ENCODE measurements at regions not wholly inside any gene's neighbourhood (a gene's known extent, or its start where the extent isn't known, plus 50 kb on each side); places are given as distances from the start of the nearest gene placed in this dataset.

DNA sequence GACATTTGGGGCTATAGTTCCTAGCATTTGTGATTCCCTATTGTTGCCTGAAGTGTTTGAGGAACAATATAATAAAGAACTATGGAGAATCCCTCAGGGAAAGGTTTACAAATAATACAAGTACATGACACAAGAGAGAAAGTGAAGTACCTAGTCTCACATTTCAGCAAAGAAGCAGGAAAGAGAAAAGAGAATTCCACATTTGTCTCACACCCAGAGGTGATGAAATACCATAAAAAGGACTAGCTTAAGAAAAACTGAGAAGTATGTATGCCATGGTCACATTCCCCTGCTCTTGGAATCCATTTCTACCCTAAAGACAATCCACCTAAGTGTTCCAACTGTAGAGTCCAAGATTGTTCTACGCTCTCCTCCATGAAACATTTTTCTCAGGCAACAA is 79.0 kb upstream of the TARS1 start:
- DNase-seq (ENCODE audit: low read depth): no peak

DNA sequence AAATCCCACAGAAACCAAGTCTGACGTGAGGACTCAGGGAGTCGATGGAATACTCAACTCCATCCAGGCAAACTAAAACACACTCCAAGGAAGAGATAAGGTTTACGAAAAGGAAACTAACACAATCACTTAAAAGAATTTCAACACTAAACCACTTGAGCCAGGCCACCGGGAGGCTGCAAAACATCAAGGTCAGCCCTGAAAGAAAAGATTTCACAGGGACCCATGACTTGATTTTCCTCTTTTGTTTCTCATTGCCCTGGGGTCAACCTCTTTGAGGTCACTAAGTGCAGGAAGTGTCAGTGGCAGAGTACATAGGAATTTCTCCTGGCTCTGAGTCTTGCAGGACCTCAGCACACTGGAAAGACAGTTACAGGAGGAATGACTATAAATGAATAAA is 77.8 kb upstream of the TARS1 start:
- DNase-seq (ENCODE audit: low read depth): no peak

DNA sequence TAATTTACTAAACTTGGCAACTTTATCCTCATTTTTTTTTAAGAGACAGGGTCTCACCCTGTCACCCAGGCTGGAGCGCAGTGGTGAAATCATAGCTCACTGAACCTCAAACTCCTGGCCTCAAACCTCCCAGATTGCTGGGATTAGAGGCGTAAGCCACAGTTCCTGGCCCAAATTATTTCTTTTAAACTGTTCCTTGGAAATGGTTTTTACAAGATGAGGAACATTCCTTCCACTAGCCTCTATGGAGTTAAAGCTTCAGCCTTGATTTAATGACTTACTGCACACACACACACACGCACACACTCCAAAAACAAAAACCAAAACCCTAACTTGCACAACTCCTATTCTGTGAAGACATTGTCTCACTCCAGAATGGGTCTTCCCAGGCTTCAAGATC is 77.2 kb upstream of the TARS1 start:
- no peak for DNase-seq (ENCODE audit: low read depth)

DNA sequence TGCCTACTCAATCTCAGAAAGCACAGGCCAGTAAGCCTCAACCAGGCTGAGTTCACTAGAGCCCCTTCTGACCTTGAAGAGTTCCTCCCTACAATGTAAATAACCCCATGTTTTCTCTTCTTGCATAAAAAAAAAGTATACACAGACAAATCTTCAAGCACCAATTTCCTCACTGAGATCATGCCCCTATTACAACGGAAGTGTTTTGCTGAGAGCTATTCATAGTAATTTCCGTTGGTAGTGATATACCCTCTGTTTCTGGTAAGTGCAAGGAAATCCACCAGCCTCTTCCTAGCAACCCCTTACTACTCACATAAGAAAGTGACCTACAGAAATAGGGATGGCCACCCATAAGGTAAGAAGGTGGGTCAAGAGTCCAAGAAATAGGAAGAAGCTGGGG is 76.4 kb upstream of the TARS1 start:
- DNase-seq (ENCODE audit: low read depth): no peak

DNA sequence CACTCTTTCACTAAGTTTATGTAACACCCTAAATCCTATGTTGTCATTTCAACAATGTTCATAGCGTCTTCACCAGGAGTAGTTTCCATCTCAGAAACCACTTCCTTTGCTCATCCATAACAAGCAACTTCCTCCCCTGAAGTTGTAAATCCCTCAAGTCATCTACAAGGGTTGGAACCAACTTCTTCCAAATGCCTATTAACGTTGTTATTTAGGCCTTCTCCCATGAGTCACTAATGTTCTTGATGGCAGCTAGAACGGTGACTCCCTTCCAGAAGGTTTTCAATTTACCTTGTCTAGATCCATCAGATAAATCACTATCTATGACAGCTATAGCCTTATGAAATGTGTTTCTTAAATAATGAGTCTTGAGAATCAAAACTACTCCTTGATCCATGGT is 73.3 kb upstream of the TARS1 start:
- no peak for DNase-seq (ENCODE audit: low read depth)

DNA sequence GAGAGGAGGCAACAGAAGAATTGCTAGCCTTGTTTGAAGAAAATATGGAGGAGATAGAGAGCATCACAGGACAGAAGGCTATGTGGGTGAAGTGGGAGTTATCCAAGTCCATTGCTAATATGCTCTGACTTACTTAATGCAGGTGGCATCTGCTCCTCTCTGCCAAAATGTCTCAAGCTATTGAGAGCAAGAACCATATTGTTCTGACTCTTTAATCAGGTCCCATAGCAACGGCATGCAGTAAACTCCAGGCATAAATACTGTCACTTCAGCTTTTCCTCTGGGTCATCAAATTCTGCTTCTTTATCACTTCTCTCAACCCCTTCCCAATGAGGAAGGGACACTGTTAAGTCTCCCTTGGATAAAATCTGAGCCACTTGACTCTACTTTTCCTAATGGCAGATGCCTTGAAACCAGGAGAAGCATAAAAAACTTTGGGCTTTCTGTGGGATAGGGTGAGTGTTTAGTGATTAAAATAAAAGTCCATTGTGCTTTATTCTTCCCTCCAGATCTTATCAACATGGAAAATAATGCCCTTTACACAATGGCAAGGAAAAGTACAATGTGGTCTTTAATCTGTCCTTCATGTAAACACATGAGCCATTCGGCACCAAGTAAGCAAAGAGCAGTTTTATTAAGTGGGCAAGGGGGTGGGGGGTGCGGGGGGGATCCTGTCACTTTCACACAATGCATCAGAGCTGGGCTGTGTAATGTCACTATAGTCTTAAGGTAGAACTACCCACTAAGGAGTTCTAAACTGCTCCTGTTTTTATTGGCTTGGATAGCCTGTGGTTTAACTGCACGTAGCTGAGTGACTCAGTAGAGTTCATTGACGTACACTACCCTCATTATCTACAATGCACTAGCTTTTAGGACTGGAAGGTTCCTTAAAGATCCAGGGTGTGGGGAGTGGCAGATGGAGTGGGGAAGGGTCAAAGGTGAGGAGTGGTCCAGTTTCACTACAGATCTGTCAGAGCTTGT is 71.0 kb upstream of the TARS1 start:
- DNase-seq (ENCODE audit: low read depth): peak; percentile 31

DNA sequence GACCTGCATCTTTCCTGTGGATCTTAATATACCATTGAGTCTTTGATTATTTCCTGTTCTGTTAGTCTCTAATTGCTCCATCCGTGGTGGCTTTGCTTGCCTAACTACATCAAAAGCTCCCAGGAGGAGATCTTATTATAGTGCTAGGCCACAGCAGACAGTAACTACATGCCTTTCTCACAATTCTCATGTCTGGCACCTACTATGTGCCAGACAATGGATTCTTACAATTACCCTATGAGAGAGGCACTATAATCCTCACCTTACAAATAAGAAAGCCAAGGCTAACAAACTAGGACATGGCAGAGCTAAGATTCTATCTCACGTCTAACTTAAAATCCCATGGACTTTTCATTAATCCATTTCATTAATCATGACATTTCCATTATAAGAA is 70.3 kb upstream of the TARS1 start:
- no peak for DNase-seq (ENCODE audit: low read depth)

DNA sequence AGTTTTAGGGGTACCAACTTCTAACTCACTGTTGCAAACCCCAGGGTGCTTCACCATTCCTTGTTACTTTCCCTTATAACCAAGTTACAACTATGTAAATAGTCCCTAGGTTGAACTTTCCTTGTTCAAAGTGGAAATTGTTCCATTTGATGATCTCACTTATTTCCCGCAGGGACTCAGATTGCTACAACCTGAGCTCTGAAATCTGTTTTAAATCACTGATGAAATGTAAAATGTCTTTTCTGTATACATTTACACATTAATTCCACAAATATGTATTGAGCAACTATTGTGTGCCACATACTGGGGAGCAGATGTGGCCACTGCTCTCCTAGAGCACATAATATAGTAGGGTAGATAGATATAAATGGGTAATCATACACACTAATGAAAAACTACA is 69.1 kb upstream of the TARS1 start:
- DNase-seq (ENCODE audit: low read depth): no peak

DNA sequence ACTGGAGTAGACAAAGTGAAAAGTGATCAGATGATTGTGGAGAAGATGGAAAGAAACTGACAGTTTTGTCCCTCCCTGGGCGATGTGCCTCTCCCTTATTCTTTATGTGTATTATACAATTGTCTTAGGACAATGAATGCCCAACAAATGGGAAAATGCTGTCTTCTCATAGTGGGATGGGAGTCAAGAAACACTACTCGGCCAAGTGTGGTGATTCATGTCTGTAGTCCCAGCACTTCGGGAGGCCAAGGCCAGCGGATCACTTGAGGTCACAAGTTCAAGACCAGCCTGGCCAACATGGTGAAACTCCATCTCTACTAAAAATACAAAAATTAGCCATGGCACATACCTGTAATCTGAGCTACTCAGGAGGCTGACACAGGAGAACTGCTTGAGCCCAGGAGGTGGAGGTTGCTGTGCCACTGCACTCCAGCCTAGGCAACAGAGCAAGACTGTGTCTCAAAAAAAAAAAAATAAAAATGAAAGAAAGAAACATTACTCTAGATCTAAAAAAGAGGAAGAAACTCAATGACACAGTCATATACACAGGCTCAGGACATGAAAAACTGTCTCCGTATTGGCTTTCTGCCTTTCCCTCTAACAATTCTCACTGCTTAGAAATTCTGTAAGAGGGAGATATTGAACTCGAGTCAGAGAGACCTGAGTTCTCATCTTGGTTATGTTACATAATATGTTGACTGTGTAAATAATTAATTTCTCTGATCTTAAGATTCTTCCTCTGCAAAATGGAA is 67.9 kb upstream of the TARS1 start:
- no peak for DNase-seq (ENCODE audit: low read depth)

DNA sequence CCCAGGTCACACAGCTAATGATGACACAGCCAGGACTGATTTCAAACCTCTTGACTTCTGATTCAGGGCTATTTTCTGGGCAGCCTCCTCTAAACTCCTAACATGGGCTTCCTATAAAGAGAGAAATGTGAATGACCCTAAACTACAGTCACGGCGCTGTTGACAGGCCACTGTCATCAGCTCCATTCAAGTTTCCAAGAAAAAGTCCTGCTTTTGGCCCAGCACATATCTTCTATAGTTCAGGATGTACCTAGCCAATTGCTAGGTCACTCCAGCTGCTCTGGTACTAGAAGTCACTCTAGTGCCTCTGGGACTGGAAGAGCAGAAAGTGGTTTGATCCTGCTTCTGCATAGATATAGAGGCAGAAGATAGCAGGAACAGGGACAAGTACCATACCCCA is 64.9 kb upstream of the TARS1 start:
- no peak for DNase-seq (ENCODE audit: low read depth)

DNA sequence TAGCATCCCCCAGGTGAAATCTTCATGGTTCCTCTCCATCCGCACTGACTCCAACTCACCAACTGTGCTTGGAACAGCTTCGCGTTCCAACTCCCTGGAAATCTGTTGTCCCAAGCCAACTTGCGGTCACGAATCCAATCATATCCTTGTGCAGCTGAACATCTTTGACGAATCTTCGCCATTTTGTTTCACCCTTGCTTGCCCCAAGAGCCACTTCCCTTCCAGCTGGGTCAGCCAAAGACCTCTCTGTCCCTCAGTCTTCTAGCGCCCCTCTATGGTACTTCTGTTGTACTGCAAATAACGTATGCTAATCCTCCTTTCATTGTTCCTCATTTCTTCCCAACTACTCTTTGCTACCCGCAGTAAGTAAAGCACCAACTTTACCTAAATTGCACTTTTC is 61.0 kb upstream of the TARS1 start:
- peak; percentile 14 for DNase-seq (ENCODE audit: low read depth)

DNA sequence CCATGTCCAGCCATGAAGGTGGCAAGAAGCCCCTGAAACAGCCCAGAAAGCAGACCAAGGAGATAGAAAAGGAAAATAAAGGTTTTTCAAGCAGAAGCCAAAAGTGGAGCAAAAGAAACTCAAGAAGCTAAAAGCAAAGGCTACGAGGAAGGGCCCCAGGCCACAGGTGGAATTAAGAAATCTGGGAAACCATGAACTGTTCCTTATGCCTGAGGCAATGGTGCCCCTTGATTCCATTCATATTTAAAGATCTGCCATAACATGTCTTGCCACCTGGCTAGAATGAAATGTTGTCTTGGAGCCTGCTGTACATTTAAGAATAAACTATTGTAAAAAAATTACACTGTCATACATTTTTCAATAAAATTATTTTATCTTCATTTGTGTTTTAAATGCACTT is 59.5 kb upstream of the TARS1 start:
- no peak for DNase-seq (ENCODE audit: low read depth)

Data from myocyte (in vitro differentiated cells).